HPDE6-E6E7 (cell line): ENCODE measurements at regions not wholly inside any gene's neighbourhood (a gene's known extent, or its start where the extent isn't known, plus 50 kb on each side); places are given as distances from the start of the nearest gene placed in this dataset.

Experiments used
- DNase-seq: peaks from one replicate; pipeline ENCODE4 v3.0.0; 2011; ENCODE audit warnings: missing footprints; ENCODE audit errors: extremely low spot score

- no peak for DNase-seq
Observed at GRCh38 chr2:180660881-180661685, 319.3 kb upstream of the UBE2E3 start.

- no peak for DNase-seq
Observed at GRCh38 chr2:180660207-180660606, 320.2 kb upstream of the UBE2E3 start.

DNA sequence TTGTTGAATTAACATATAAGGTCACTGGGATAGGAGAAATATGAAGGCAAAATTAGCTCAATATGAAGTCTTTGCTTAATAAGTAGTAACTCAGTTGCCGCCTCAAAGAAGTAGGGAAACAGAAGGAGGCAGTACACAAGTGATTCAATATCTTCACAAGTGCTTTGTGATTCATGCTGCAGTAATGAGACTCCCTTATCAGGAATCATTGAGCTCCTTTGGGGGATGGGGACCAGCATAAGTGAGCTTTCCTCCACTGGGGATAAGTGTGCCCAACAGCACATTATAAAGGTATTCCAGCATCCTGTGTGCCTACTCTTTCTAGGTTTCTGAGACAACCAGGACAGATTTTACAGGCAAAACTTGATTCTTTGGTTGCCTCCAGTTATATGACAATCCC is 323.4 kb upstream of the UBE2E3 start:
- DNase-seq = no peak

- no peak for DNase-seq
Observed at GRCh38 chr2:180656455-180656847, 324.0 kb upstream of the UBE2E3 start.

DNA sequence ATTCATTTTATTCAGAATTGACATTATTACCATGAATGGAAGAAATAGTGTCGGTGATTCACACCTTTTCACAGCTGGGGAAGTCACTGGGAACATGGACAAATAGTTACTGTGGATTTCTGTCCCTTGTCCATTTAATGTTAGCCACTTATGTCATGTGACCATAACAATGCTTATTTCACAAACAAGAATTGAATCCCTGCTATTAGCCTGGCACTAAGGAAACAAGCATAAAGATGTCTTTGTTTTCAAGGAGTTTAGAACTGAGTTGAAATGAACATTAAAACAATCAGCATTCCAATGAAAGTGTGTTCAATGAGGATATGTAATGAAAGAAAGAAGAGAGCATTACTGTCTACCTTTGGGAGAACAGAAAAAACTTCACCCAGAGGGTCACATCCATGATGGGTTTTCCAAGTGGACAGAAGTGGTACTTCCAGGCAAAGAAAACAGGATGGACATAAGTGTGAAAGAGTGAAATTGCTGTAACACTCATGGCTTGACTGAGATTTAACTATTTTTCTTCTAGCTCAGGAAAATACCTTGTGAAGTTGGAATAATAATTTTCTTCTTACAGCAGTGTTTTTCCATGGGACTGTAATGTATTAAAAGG is 324.5 kb upstream of the UBE2E3 start:
- DNase-seq = no peak

DNA sequence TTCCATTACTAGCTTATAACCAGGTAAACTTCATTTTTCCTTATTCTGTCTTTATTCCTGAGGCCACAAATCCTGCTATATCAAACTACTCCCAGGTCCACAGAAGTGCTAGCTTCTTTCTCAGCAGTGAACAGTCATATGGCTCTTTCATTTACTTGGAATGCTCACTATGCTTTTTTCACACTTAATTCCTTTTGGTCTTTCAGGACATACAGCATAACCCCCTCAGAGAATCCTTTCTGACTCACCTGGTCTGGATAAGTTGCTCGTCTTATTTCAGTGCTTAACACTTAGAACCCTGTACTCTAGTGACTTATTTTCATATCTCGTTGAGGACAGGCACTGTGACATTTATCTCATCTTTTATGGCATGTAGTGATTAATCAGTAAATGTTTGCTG is 325.0 kb upstream of the UBE2E3 start:
- no peak for DNase-seq

- DNase-seq = no peak
Observed at GRCh38 chr2:180653481-180653880, 326.9 kb upstream of the UBE2E3 start.

GRCh38 chr2:180652794-180653193 is 327.6 kb upstream of the UBE2E3 start:
- DNase-seq = no peak

GRCh38 chr2:180651596-180651995 is 328.8 kb upstream of the UBE2E3 start:
- DNase-seq = no peak

DNA sequence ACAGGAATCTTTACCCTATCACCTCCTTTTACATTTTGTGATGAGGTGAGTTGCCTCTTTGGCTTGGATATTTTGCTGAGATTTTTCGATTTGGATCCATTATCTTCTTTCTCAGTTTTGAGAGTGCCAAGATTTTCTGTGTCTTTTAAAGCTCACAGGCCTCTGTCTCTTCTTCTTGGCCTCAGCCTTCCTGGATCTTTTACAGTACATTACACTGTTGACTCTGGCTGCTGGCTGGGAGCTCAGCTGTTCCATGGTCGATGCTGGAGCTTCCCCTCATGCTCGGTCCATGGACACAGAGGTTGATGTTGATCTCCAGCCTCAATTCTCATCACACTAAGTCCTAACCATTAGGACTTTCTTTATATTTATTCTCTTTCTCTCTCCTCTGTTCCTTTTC is 332.8 kb upstream of the UBE2E3 start:
- DNase-seq = no peak

- no peak for DNase-seq
Observed at GRCh38 chr2:180647221-180647620, 333.2 kb upstream of the UBE2E3 start.

- no peak for DNase-seq
Observed at GRCh38 chr2:180646756-180647155, 333.6 kb upstream of the UBE2E3 start.

GRCh38 chr2:180644709-180645108 is 335.7 kb upstream of the UBE2E3 start:
- peak; percentile 15 for DNase-seq

GRCh38 chr2:180630756-180631155 is 349.6 kb upstream of the UBE2E3 start:
- DNase-seq = no peak

GRCh38 chr2:180625006-180625844 is 355.2 kb upstream of the UBE2E3 start:
- no peak for DNase-seq

- no peak for DNase-seq
Observed at GRCh38 chr2:180621941-180622918, 358.2 kb upstream of the UBE2E3 start.

GRCh38 chr2:180621366-180621765 is 359.0 kb upstream of the UBE2E3 start:
- no peak for DNase-seq

DNA sequence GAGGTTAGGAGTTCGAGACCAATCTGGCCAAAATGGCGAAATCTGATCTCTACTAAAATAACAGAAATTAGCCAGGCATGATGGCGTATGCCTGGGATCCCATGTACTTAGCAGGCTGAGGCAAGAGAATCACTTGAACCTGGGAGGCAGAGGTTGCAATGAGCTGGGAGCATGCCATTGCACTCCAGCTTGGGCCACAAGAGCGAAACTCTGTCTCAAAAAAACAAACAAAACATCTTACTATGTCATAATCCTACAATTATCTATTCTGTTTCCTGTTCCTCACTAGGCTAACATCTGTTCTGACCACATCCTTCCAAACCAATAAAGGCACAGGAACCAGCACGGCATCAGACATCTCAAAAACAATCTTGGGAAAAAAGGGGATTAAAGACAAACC is 361.8 kb upstream of the UBE2E3 start:
- DNase-seq = no peak

DNA sequence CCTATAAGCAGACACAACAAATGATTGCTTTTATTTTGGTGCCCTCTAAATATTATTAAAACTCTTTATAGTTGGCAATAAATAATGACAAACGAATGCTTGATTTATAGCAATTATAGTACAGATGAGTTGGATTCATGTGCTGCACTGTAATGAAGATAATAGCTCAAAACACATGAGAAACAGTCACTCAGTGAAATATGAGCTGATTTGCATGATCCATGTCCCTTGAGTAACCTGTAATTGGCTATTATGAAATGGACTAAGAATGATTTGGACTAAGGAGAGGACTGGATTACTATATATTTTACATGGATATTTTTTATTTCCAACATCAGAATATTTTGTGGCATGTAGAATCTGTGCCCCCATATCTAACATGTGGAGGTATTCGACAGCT is 365.6 kb upstream of the UBE2E3 start:
- DNase-seq = no peak

- no peak for DNase-seq
Observed at GRCh38 chr2:180609626-180610340, 370.6 kb upstream of the UBE2E3 start.
